ENCODE measurements at regions not wholly inside any gene's neighbourhood (a gene's known extent, or its start where the extent isn't known, plus 50 kb on each side); places are given as distances from the start of the nearest gene placed in this dataset.
A peak's percentile ranks its signal among the peaks of the same experiment; 100 is the strongest.

GRCh38 chr16:74034862-74035261 is 261.8 kb upstream of the PSMD7 start:
- DNase-seq (ENCODE audit: extremely low spot score), result peak; percentile 32
- CTCF ChIA-PET, result interaction anchor here (0.5 to 1.4 kb wide), 13 partner anchors 9 to 1184 kb away, joined by 3 to 7 read pairs (median 4); no protein-coding TSS in a partner anchor
- POLR2A ChIA-PET, result no interaction called here
- no peak for TF ChIP-seq ELF4 (IDR thresholded peaks at IDR 0.05)
- TF ChIP-seq SP1 (IDR thresholded peaks at IDR 0.05), result no peak
- no peak for TF ChIP-seq ZNF384 (IDR thresholded peaks at IDR 0.05)
- no peak for TF ChIP-seq SUZ12 (IDR thresholded peaks at IDR 0.05)
- TF ChIP-seq FOXK2 (IDR thresholded peaks at IDR 0.05), result no peak

- TF ChIP-seq BHLHE40 (IDR thresholded peaks at IDR 0.05; ENCODE audit: borderline replicate concordance) (no peak), FOXM1 (IDR thresholded peaks at IDR 0.05; ENCODE audit: borderline replicate concordance) (no peak), ELF4 (IDR thresholded peaks at IDR 0.05) (no peak), SP1 (IDR thresholded peaks at IDR 0.05) (no peak), TARDBP (IDR thresholded peaks at IDR 0.05) (no peak), ZNF384 (IDR thresholded peaks at IDR 0.05) (no peak), FOXK2 (IDR thresholded peaks at IDR 0.05) (no peak), PKNOX1 (IDR thresholded peaks at IDR 0.05) (no peak), SUZ12 (IDR thresholded peaks at IDR 0.05) (no peak), ARNT (IDR thresholded peaks at IDR 0.05) (no peak), NFRKB (IDR thresholded peaks at IDR 0.05) (no peak)
- ChIA-PET POLR2A (no interaction called here), CTCF (interaction anchor here (0.6 to 1.4 kb wide), 12 partner anchors 8 to 832 kb away, joined by 3 to 7 read pairs (median 4); no protein-coding TSS in a partner anchor)
- DNase-seq (ENCODE audit: extremely low spot score), result no peak
Observed at GRCh38 chr16:74034200-74034599, 262.4 kb upstream of the PSMD7 start.

GRCh38 chr16:74033441-74033995 is 263.1 kb upstream of the PSMD7 start:
- CTCF ChIA-PET, result interaction anchor here (0.7 to 1.1 kb wide), 2 partner anchors 155 to 465 kb away, joined by 3 to 4 read pairs; no protein-coding TSS in a partner anchor
- POLR2A ChIA-PET, result no interaction called here
- TF ChIP-seq CTBP1 (IDR thresholded peaks at IDR 0.05; ENCODE audit: borderline replicate concordance) (no peak), NFRKB (IDR thresholded peaks at IDR 0.05) (no peak), BHLHE40 (IDR thresholded peaks at IDR 0.05; ENCODE audit: borderline replicate concordance) (no peak), FOXK2 (IDR thresholded peaks at IDR 0.05) (no peak), SUZ12 (IDR thresholded peaks at IDR 0.05) (no peak), FOXA1 (IDR thresholded peaks at IDR 0.05) (no peak), SP1 (IDR thresholded peaks at IDR 0.05) (no peak), FOXM1 (IDR thresholded peaks at IDR 0.05; ENCODE audit: borderline replicate concordance) (no peak)
- DNase-seq (ENCODE audit: extremely low spot score), result no peak

GRCh38 chr16:74031551-74031950 is 265.1 kb upstream of the PSMD7 start:
- ChIA-PET POLR2A (no interaction called here), CTCF (no interaction called here)
- TF ChIP-seq FOXA1 (IDR thresholded peaks at IDR 0.05), result no peak
- TF ChIP-seq SUZ12 (IDR thresholded peaks at IDR 0.05), result no peak
- TF ChIP-seq SP1 (IDR thresholded peaks at IDR 0.05), result no peak
- no peak for TF ChIP-seq ARNT (IDR thresholded peaks at IDR 0.05)
- no peak for TF ChIP-seq CTBP1 (IDR thresholded peaks at IDR 0.05; ENCODE audit: borderline replicate concordance)
- no peak for DNase-seq (ENCODE audit: extremely low spot score)

GRCh38 chr16:74030000-74030706 is 266.5 kb upstream of the PSMD7 start:
- CTCF ChIA-PET, result no interaction called here
- TF ChIP-seq HDGF (IDR thresholded peaks at IDR 0.05; ENCODE audit: borderline replicate concordance), result no peak
- no peak for TF ChIP-seq FOXM1 (IDR thresholded peaks at IDR 0.05; ENCODE audit: borderline replicate concordance)
- TF ChIP-seq L3MBTL2 (conservative IDR thresholded peaks at IDR 0.05), result no peak
- TF ChIP-seq FOXA1 (IDR thresholded peaks at IDR 0.05), result no peak
- no peak for TF ChIP-seq ZNF384 (IDR thresholded peaks at IDR 0.05)
- no peak for TF ChIP-seq CTBP1 (IDR thresholded peaks at IDR 0.05; ENCODE audit: borderline replicate concordance)
- no peak for TF ChIP-seq NFRKB (IDR thresholded peaks at IDR 0.05)
- TF ChIP-seq FOXK2 (IDR thresholded peaks at IDR 0.05), result no peak
- no peak for TF ChIP-seq ARNT (IDR thresholded peaks at IDR 0.05)
- POLR2A ChIA-PET, result no interaction called here
- no peak for DNase-seq (ENCODE audit: extremely low spot score)

GRCh38 chr16:74029115-74029792 is 267.4 kb upstream of the PSMD7 start:
- CTCF ChIA-PET, result no interaction called here
- no peak for DNase-seq (ENCODE audit: extremely low spot score)

GRCh38 chr16:74026373-74027281 is 270.0 kb upstream of the PSMD7 start:
- POLR2A ChIA-PET, result no interaction called here

More at GRCh38 chr16:74029115-74029792, 267.4 kb upstream of the PSMD7 start:
- POLR2A ChIA-PET, result no interaction called here
- no peak for TF ChIP-seq FOXK2 (IDR thresholded peaks at IDR 0.05)
- no peak for TF ChIP-seq ZNF384 (IDR thresholded peaks at IDR 0.05)
- TF ChIP-seq ELF4 (IDR thresholded peaks at IDR 0.05), result no peak
- no peak for TF ChIP-seq TARDBP (IDR thresholded peaks at IDR 0.05)
- TF ChIP-seq LEF1 (IDR thresholded peaks at IDR 0.05; ENCODE audit: borderline replicate concordance), result no peak
- TF ChIP-seq SUZ12 (IDR thresholded peaks at IDR 0.05), result no peak

More at GRCh38 chr16:74026373-74027281, 270.0 kb upstream of the PSMD7 start:
- CTCF ChIA-PET, result interaction anchor here (1.1 kb wide), 1 partner anchor 8 kb away, joined by 3 read pairs; no protein-coding TSS in a partner anchor
- no peak for DNase-seq (ENCODE audit: extremely low spot score)
- no peak for TF ChIP-seq HDGF (IDR thresholded peaks at IDR 0.05; ENCODE audit: borderline replicate concordance)
- TF ChIP-seq PKNOX1 (IDR thresholded peaks at IDR 0.05), result no peak
- no peak for TF ChIP-seq FOXA1 (IDR thresholded peaks at IDR 0.05)
- TF ChIP-seq SUZ12 (IDR thresholded peaks at IDR 0.05), result no peak
- no peak for TF ChIP-seq LEF1 (IDR thresholded peaks at IDR 0.05; ENCODE audit: borderline replicate concordance)
- TF ChIP-seq TARDBP (IDR thresholded peaks at IDR 0.05), result no peak
- no peak for TF ChIP-seq SP1 (IDR thresholded peaks at IDR 0.05)
- no peak for TF ChIP-seq L3MBTL2 (conservative IDR thresholded peaks at IDR 0.05)
- no peak for TF ChIP-seq NFRKB (IDR thresholded peaks at IDR 0.05)
- no peak for TF ChIP-seq ZNF384 (IDR thresholded peaks at IDR 0.05)
- TF ChIP-seq CTBP1 (IDR thresholded peaks at IDR 0.05; ENCODE audit: borderline replicate concordance), result no peak
- no peak for TF ChIP-seq FOXK2 (IDR thresholded peaks at IDR 0.05)
- TF ChIP-seq ELF4 (IDR thresholded peaks at IDR 0.05), result no peak
- TF ChIP-seq ARNT (IDR thresholded peaks at IDR 0.05), result no peak

All from HEK293T (cell line).